Natural killer cell (primary cell): ENCODE measurements at regions not wholly inside any gene's neighbourhood (a gene's known extent, or its start where the extent isn't known, plus 50 kb on each side); places are given as distances from the start of the nearest gene placed in this dataset.
"Not testable (repeated sequence)": the region's sequence is repeated elsewhere in the genome, so short reads cannot be mapped to it uniquely, and the experiment has no call there.

Experiments used
- ATAC-seq, 3 donors: fragments of 150-1000 bp in 2 of 3; fragments of 200-7000 bp in 1 of 3; cut with Tn5 transposase; 1 replicate in 1 of 3; 2 replicates in 2 of 3; pipeline ENCODE4 v1.10.0; 2021; ENCODE audit warnings: mild to moderate bottlenecking in 2 of 3, moderate library complexity in 2 of 3
- DNase-seq, 2 donors: peaks; one replicate each; pipeline versions ENCODE4 v3.0.0 to v3.0.0-alpha.2; 2013 to 2021; ENCODE audit warnings: mixed read lengths in 1 of 2
- H3K27ac ChIP-seq: one replicate; pipeline ENCODE4 v1.5.1; 2013; ENCODE audit warnings: mild to moderate bottlenecking, low read length
- H3K27me3 ChIP-seq: one replicate; pipeline ENCODE4 v1.6.1; 2013; ENCODE audit warnings: low read length; ENCODE audit not compliant: control insufficient read depth, insufficient read depth
- H3K36me3 ChIP-seq: one replicate; pipeline ENCODE4 v1.6.1; 2013; ENCODE audit warnings: low read length; ENCODE audit not compliant: control insufficient read depth, insufficient read depth
- H3K4me1 ChIP-seq: one replicate; pipeline ENCODE4 v1.6.1; 2013; ENCODE audit warnings: low read length; ENCODE audit not compliant: control insufficient read depth, insufficient read depth
- H3K4me3 ChIP-seq: one replicate; pipeline ENCODE4 v1.5.1; 2013; ENCODE audit warnings: low read length
- H3K9me3 ChIP-seq: one replicate; pipeline ENCODE4 v1.6.1; 2013; ENCODE audit warnings: low read length; ENCODE audit not compliant: control insufficient read depth, insufficient read depth
- H3K27ac Mint-ChIP-seq, 2 donors: one replicate each; pipeline ENCODE4 v1.8.0; 2022; ENCODE audit warnings: mild to moderate bottlenecking in 2 of 2, mixed read lengths in 2 of 2, moderate library complexity in 1 of 2
- H3K27me3 Mint-ChIP-seq, 2 donors: one replicate each; pipeline ENCODE4 v1.8.0; 2022; ENCODE audit warnings: low read depth in 2 of 2, mixed read lengths in 2 of 2
- H3K36me3 Mint-ChIP-seq: one replicate; pipeline ENCODE4 v1.8.0; 2022; ENCODE audit warnings: mixed read lengths
- H3K4me1 Mint-ChIP-seq, 2 donors: one replicate each; pipeline ENCODE4 v1.8.0; 2022; ENCODE audit warnings: mixed read lengths in 2 of 2
- H3K4me3 Mint-ChIP-seq: one replicate; pipeline ENCODE4 v1.8.0; 2022; ENCODE audit warnings: mild to moderate bottlenecking, moderate library complexity, mixed read lengths
- H3K9me3 Mint-ChIP-seq, 2 donors: one replicate each; pipeline ENCODE4 v1.8.0; 2022; ENCODE audit warnings: mixed read lengths in 2 of 2
- WGBS: methylation state at CpG from one replicate; pipeline ENCODE4 v1.1.7; 2013; ENCODE audit warnings: missing lambda C conversion rate; ENCODE audit not compliant: insufficient coverage; 5-methylcytosine and 5-hydroxymethylcytosine counted together
- intact Hi-C: fragments of 100-400 bp; cut with micrococcal nuclease; formaldehyde crosslinking; loops from one replicate; pipeline ENCODE4 v1.14.2; 2022
- TF ChIP-seq, protein P1 (sequence below): fragments of 200-600 bp; IDR thresholded peaks from one replicate; pipeline ENCODE4 v1.8.0; 2022; ENCODE audit warnings: antibody characterized with exemption

DNA sequence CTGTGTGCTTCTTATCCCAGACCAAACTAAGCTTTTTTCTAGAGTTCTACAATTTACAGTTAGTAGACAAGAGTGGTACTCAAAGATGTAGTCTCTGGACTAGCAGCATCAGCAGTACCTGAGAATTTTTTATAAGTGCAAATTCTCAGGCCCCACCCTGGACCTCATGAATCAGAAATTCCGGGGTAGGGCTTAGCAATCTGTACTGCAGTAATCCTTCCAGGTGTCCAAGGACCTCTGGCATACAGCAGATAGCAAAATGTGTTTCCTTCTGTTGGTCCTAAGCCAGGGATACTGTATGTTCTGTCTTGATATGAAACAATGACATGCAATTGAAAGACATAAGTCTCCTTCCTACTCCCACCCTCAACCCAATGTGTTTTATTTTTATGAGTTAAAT is 194.3 kb downstream of the MSX2 start:
- H3K36me3 Mint-ChIP-seq: no peaks in the 10 kb centered on the region
- H3K4me3 ChIP-seq: no peak overlapping the region
- H3K4me1 ChIP-seq: no peaks in the 10 kb centered on the region
- no peak for DNase-seq
- H3K27ac ChIP-seq: no peak overlapping the region
- H3K4me3 Mint-ChIP-seq: no peak overlapping the region
- WGBS: 26% methylated on average over 1 of the region's 1 CpG
- no peak for ATAC-seq
- TF ChIP-seq, protein P1, sequence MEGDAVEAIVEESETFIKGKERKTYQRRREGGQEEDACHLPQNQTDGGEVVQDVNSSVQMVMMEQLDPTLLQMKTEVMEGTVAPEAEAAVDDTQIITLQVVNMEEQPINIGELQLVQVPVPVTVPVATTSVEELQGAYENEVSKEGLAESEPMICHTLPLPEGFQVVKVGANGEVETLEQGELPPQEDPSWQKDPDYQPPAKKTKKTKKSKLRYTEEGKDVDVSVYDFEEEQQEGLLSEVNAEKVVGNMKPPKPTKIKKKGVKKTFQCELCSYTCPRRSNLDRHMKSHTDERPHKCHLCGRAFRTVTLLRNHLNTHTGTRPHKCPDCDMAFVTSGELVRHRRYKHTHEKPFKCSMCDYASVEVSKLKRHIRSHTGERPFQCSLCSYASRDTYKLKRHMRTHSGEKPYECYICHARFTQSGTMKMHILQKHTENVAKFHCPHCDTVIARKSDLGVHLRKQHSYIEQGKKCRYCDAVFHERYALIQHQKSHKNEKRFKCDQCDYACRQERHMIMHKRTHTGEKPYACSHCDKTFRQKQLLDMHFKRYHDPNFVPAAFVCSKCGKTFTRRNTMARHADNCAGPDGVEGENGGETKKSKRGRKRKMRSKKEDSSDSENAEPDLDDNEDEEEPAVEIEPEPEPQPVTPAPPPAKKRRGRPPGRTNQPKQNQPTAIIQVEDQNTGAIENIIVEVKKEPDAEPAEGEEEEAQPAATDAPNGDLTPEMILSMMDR: no peak
- H3K4me1 Mint-ChIP-seq: peaks cover 0 to 5% of the 10 kb centered on the region in 2 donors
- no peaks in the 10 kb centered on the region for H3K27me3 ChIP-seq
- peaks cover 12 to 17% of the 10 kb centered on the region in 2 donors for H3K27me3 Mint-ChIP-seq
- intact Hi-C loops: no loop called here
- no peaks in the 10 kb centered on the region for H3K9me3 ChIP-seq
- H3K9me3 Mint-ChIP-seq: no peaks in the 10 kb centered on the region
- H3K36me3 ChIP-seq: no peaks in the 10 kb centered on the region
- no peak overlapping the region for H3K27ac Mint-ChIP-seq

DNA sequence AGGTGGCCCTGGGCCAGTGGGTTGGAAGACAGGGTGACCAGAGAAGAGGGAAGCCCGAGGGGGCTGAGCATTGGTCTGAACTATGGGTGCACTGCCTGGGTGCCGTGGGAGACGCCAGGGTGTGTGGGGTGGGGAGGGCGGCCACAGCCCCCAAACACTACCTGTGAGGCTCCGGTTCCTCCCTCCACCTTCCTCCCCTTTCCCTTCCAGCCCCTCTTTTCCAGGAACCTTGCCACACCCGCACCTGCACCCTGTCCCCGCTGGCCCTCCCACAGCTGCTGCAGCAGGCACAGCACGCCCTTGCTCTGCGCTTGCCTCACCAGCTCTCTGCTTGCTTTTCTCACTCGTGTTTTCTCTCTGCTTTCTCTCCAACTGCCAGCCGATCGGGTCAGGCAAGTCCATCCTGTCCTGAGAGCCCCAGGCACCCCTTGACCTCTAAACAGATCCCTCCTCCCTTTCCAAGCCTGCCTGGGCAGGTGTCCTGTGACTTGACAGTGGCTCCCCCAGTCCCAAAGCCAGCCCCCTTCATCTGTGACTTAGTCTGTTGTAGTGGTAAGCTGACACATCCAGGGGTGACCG is 193.7 kb downstream of the MSX2 start:
- DNase-seq: no peak
- TF ChIP-seq, protein P1: no peak
- no peak overlapping the region for H3K27ac ChIP-seq

DNA sequence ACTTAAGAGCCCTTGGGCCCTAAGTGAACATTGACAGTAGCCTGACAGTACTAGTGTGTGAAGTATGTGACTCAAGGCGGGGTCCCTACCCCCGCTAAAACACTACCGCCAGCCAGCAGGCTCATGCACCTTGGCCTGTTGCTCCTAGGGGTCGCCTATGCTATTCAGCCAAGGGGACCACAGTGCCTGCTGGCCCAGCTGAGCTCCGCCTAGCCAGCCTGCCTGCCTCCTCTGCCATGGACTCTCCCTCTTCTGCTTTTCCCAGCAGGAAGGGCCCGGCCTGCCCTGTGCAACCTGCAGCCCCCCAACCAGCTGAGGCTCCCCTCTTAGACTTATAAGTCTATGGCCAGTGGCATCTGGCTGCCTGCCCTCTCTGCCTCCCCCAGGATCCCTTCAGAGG is 193.1 kb downstream of the MSX2 start:
- H3K9me3 ChIP-seq, H3K36me3 ChIP-seq, H3K27me3 ChIP-seq, H3K36me3 Mint-ChIP-seq, H3K27ac ChIP-seq, H3K4me3 Mint-ChIP-seq, H3K4me1 Mint-ChIP-seq, H3K4me1 ChIP-seq, H3K9me3 Mint-ChIP-seq, H3K27ac Mint-ChIP-seq, DNase-seq, intact Hi-C loops, ATAC-seq, H3K4me3 ChIP-seq: not testable (repeated sequence)
- WGBS: 90% methylated on average over 6 of the region's 6 CpGs
- peaks cover 18 to 26% of the 10 kb centered on the region in 2 donors for H3K27me3 Mint-ChIP-seq

More for the DNA sequence above, 193.7 kb downstream of the MSX2 start:
- Histone ChIP-seq H3K4me3 (no peak overlapping the region), H3K4me1 (no peaks in the 10 kb centered on the region), H3K36me3 (no peaks in the 10 kb centered on the region), H3K27me3 (no peaks in the 10 kb centered on the region), H3K9me3 (no peaks in the 10 kb centered on the region)
- intact Hi-C loops: no loop called here
- peaks cover 13 to 21% of the 10 kb centered on the region in 2 donors for H3K27me3 Mint-ChIP-seq
- no peak overlapping the region for H3K4me3 Mint-ChIP-seq
- WGBS: 83% methylated on average over 11 of the region's 13 CpGs
- peaks cover 0 to 5% of the 10 kb centered on the region in 2 donors for H3K4me1 Mint-ChIP-seq
- H3K27ac Mint-ChIP-seq: no peak overlapping the region
- ATAC-seq: no peak
- no peaks in the 10 kb centered on the region for H3K36me3 Mint-ChIP-seq
- no peaks in the 10 kb centered on the region for H3K9me3 Mint-ChIP-seq

DNA sequence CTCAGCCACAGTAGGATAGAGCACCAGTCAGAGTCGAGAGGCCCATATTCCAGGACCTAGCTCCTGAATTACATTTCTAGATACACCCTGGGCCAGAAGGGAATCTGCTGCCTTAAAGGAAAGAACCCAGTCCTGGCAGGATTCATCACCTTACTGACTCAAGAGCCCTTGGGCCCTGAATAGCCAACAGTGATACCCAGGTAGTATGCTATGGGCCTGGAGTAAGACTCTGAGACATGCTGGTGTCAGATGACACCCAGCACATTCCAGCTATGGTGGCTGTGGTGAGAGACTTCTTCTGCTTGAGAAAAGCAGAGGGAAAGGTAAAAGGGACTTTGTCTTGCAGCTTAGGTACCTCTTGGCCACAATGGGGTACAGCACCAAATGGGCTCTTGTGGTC is 192.5 kb downstream of the MSX2 start:
- H3K4me3 Mint-ChIP-seq, intact Hi-C loops, DNase-seq, H3K9me3 Mint-ChIP-seq, H3K27ac ChIP-seq, H3K9me3 ChIP-seq, ATAC-seq, H3K27ac Mint-ChIP-seq, H3K36me3 Mint-ChIP-seq, H3K4me1 Mint-ChIP-seq, H3K4me3 ChIP-seq, H3K4me1 ChIP-seq, H3K36me3 ChIP-seq, H3K27me3 ChIP-seq: not testable (repeated sequence)
- peaks cover 18 to 26% of the 10 kb centered on the region in 2 donors for H3K27me3 Mint-ChIP-seq
- 84% methylated on average over 1 of the region's 1 CpG for WGBS
